ENCODE measurements at regions not wholly inside any gene's neighbourhood (a gene's known extent, or its start where the extent isn't known, plus 50 kb on each side); places are given as distances from the start of the nearest gene placed in this dataset.

- in situ Hi-C loops (cut with HindIII; ENCODE audit: low sequenced_read_pairs): no loop called here
These were observed 96.7 kb upstream of the ARAP3 start for GRCh38 chr5:141778683-141779082.

DNA sequence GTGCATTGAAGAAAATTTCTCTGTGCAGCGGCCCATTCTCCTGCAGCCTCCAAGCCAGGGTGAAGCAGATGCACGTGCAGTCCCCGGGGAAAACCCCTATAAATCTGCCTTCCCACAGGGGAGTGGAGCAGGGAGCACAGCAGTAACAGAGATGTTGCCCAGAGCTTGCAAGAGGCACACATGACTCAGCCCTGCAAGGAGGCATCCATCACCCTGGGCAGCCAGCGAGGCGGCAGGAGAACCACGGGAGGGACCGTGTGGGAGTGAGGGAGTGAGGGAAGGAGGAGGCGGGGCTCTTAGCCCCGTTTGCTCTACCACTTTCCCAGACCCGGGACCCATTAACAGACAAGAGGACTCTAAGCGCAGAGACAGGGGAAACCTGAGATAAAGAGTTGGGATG, 96.2 kb upstream of the ARAP3 start:
- in situ Hi-C loops (cut with HindIII; ENCODE audit: low sequenced_read_pairs): no loop called here

- in situ Hi-C loops (cut with HindIII; ENCODE audit: low sequenced_read_pairs): no loop called here
These were observed 95.7 kb upstream of the ARAP3 start for GRCh38 chr5:141777711-141778110.

DNA sequence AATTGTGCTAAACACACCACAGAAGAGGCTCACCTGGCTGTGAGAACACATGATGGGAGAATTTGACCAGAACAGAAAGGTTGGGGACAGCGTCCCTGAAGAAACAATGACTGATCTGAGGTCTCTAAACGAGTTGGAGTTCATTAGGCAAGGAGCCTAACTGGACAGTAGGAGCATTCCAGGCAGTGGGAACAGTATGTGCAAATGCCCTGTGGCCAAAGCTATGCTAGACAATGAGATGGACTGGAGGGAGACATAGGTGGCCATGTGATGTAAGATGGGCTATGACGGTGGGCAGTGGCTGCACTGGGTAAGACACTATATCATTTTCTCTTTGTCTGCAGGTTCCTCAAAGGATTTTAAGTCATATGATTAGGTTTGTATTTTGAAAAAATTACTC, 95.1 kb upstream of the ARAP3 start:
- in situ Hi-C loops (cut with HindIII; ENCODE audit: low sequenced_read_pairs): no loop called here

- in situ Hi-C loops (cut with HindIII; ENCODE audit: low sequenced_read_pairs): no loop called here
These were observed 91.9 kb upstream of the ARAP3 start for GRCh38 chr5:141773779-141774562.

DNA sequence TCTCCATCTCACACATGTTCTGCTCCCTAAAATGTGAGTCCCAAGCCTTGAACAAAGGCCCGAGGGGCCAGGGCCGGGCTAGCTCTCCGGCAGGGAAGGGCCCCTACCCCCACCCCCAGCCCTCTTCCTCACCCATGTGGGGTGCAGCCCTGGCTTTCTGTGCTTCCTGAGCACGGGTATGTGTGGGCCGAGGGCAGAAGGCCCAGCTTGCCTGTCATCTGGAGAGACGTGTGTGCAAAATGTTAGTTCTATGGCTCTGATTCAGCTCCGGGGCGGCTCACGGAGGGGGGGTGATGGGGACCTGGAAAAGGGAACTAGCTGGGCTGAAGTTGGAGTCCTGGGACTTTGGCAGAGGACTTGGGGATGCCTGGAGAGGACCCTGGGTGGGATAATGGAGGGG, 90.3 kb upstream of the ARAP3 start:
- in situ Hi-C loops (cut with HindIII; ENCODE audit: low sequenced_read_pairs): no loop called here

DNA sequence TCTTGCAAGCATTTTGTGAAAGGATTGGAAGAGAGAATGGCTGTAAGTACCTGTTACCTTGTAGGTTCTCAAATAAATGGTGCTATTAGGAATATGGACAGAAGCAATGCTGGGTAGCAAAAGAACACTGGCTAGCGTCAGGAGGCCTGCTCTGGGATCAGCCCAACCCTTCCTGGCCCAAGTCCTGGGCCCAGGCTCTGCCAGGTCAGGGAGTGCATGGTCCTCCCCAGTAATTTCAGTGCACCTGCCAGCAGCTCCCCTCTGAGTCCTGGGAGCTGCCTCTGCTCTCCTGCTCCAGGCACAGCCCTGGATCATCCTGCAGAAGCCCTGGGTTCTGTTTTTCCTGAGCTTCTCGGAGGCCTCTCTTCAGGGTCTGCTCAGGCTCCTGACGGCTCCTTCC, 89.5 kb upstream of the ARAP3 start:
- in situ Hi-C loops (cut with HindIII; ENCODE audit: low sequenced_read_pairs): no loop called here

DNA sequence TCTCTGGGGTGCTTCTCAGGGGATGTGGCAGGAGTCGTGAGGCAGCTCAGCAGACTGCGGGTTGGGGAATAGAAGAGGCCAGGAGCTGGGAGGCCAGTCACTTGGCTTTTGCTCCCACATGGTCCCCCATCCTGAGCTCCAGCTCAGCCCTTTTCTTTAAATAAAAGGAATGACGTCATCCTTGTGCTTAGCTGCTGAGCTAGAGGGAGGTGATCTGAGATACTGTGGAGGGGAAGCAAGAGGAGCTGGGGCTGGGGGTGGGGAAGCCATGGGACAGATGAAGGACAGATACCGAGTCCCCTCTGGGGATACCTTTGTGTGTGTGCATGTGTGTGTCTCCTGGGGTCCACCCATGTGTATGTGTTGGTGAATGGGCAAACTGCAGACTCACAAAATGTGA, 89.0 kb upstream of the ARAP3 start:
- in situ Hi-C loops (cut with HindIII; ENCODE audit: low sequenced_read_pairs): no loop called here

DNA sequence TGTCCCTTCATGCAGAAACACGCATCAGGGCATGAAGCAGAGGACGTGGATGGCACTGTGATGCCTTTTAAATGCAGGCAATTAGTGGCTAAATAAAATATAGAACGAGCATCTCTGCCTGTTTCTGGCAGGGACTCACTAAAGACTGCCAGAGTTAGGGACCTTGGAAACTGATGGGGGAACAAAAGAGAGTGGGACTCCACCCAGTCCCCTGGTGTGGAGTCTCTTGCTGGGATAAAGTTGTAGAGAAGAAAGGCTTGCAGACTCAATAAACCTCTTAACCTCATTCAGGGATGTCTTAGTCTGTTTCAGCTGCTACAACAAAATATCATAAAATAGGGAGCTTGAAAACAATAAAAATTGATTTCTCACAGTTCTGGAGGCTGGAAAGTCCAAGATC, 87.6 kb upstream of the ARAP3 start:
- in situ Hi-C loops (cut with HindIII; ENCODE audit: low sequenced_read_pairs): no loop called here

- in situ Hi-C loops (cut with HindIII; ENCODE audit: low sequenced_read_pairs): no loop called here
These were observed 85.6 kb upstream of the ARAP3 start for GRCh38 chr5:141767671-141768070.

- in situ Hi-C loops (cut with HindIII; ENCODE audit: low sequenced_read_pairs): no loop called here
These were observed 84.0 kb upstream of the ARAP3 start for GRCh38 chr5:141765896-141766551.

GRCh38 chr5:141763541-141763940, 81.5 kb upstream of the ARAP3 start:
- in situ Hi-C loops (cut with HindIII; ENCODE audit: low sequenced_read_pairs): no loop called here

DNA sequence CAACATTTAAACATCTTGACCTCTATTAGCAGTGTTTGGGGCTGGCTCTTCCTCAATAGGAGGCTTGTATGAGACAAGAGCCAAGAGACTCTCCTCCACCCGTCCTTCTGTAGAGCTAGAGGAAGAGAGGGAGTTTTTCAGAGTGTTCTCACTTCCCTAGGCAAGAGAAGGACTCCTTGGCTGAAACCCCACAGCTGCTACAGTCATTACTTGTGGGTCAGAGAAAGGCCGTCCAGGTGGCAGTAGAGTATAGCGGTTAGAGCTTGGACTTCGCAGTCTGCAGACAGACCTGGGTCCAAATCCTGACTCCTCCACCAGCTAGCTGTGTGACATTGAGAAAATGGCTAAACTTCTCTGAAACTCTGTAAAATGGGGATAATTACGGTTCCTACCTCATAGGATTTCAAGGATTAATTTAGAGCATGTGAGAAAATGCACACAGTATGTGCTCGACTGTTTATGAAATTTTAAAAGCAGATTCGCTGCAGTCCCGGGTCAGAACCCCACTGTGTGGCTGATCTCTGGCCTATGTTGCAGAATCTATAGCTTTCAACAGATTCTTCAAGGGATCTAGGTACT, 80.8 kb upstream of the ARAP3 start:
- in situ Hi-C loops (cut with HindIII; ENCODE audit: low sequenced_read_pairs): no loop called here

- in situ Hi-C loops (cut with HindIII; ENCODE audit: low sequenced_read_pairs): no loop called here
These were observed 80.3 kb upstream of the ARAP3 start for GRCh38 chr5:141762316-141762715.

GRCh38 chr5:141760753-141761152, 78.7 kb upstream of the ARAP3 start:
- in situ Hi-C loops (cut with HindIII; ENCODE audit: low sequenced_read_pairs): no loop called here

- in situ Hi-C loops (cut with HindIII; ENCODE audit: low sequenced_read_pairs): no loop called here
These were observed 78.2 kb upstream of the ARAP3 start for GRCh38 chr5:141760193-141760592.

- in situ Hi-C loops (cut with HindIII; ENCODE audit: low sequenced_read_pairs): no loop called here
These were observed 76.4 kb upstream of the ARAP3 start for GRCh38 chr5:141758310-141758998.

- in situ Hi-C loops (cut with HindIII; ENCODE audit: low sequenced_read_pairs): no loop called here
These were observed 75.4 kb upstream of the ARAP3 start for GRCh38 chr5:141757402-141757801.

DNA sequence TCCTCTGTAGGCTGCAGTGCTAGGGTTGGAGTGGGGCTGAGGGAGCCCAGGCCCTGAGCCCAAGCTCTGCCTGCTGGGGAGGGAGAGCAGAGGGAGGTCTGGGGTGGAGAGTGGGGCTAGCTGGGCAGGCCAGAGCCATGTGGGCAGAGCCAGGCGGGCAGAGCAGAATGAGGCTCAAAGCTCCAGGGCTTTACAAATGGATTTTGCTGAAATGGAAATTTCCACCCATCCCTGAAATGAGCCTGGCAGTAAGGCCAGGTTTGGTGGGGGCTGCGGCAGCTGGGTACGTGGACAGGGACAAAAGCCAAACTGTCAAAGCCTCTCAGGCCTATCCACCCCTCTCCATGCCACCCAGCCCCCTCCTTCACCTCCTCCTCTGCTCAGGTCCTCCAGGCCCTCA, 74.2 kb upstream of the ARAP3 start:
- in situ Hi-C loops (cut with HindIII; ENCODE audit: low sequenced_read_pairs): no loop called here

GRCh38 chr5:141753971-141754713, 72.1 kb upstream of the ARAP3 start:
- in situ Hi-C loops (cut with HindIII; ENCODE audit: low sequenced_read_pairs): loop anchor here (5.0 kb wide), 1 partner anchor 78 kb away; no protein-coding TSS in a partner anchor
